GM13977 (cell line): ENCODE measurements at regions not wholly inside any gene's neighbourhood (a gene's known extent, or its start where the extent isn't known, plus 50 kb on each side); places are given as distances from the start of the nearest gene placed in this dataset.

Experiments
- DNase-seq: peaks from one replicate; pipeline ENCODE4 v3.0.0; 2012; ENCODE audit warnings: low spot score
- CTCF ChIP-seq: IDR thresholded peaks from 2 replicates; pipeline ENCODE4 v1.5.1; 2012; ENCODE audit warnings: mild to moderate bottlenecking, control low read depth; ENCODE audit not compliant: insufficient read depth; ENCODE audit errors: extremely low read depth, missing control alignments
- in situ Hi-C: fragments of 300-500 bp; cut with MboI; formaldehyde crosslinking; loops from one replicate; pipeline ENCODE4 v1.12.0; 2022; ENCODE audit warnings: low sequenced_read_pairs, low pct_unique_long_range_greater_than_20kb, mixed read lengths, inconsistent platforms; ENCODE audit not compliant: unreplicated experiment

- TF ChIP-seq CTCF, result no peak
- no peak for DNase-seq
- in situ Hi-C loops, result no loop called here
Observed at GRCh38 chr4:181698221-181698620, 545.0 kb upstream of the TENM3 start.

- in situ Hi-C loops, result no loop called here
- no peak for TF ChIP-seq CTCF
Observed at GRCh38 chr4:181701214-181701613, 542.0 kb upstream of the TENM3 start.

GRCh38 chr4:181701894-181702293, 541.3 kb upstream of the TENM3 start:
- no peak for TF ChIP-seq CTCF
- in situ Hi-C loops, result no loop called here
- no peak for DNase-seq

More at GRCh38 chr4:181701214-181701613, 542.0 kb upstream of the TENM3 start:
- no peak for DNase-seq

- in situ Hi-C loops, result no loop called here
- no peak for DNase-seq
- no peak for TF ChIP-seq CTCF
Observed at GRCh38 chr4:181702864-181703495, 540.2 kb upstream of the TENM3 start.

GRCh38 chr4:181710143-181710542, 533.1 kb upstream of the TENM3 start:
- TF ChIP-seq CTCF, result no peak
- in situ Hi-C loops, result no loop called here
- no peak for DNase-seq

- in situ Hi-C loops, result no loop called here
- no peak for TF ChIP-seq CTCF
- DNase-seq, result no peak
Observed at GRCh38 chr4:181711387-181711786, 531.8 kb upstream of the TENM3 start.
